ENCODE measurements at regions not wholly inside any gene's neighbourhood (a gene's known extent, or its start where the extent isn't known, plus 50 kb on each side); places are given as distances from the start of the nearest gene placed in this dataset.

DNA sequence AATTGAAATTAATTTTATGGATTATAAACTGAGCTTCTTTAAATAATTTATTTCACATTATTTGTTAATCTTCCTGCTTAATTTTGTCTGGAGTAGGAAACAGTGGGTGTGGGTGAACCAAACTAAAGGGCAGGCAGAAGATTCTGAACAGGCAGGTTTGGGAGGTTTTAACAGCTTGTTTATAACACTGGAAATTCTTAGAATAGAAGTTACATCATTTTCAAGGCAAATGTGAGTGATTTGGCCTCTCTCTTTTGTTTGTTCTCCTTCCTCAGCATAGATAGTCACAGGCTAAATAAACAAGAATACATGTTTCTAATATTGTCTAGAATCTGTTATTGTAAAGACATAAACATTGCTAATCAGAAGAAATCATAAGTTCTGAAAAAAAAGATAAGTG lies 970.9 kb upstream of the NUDT12 start:
- H3K27ac ChIP-seq: no peak overlapping the region
- TF ChIP-seq, protein P1, sequence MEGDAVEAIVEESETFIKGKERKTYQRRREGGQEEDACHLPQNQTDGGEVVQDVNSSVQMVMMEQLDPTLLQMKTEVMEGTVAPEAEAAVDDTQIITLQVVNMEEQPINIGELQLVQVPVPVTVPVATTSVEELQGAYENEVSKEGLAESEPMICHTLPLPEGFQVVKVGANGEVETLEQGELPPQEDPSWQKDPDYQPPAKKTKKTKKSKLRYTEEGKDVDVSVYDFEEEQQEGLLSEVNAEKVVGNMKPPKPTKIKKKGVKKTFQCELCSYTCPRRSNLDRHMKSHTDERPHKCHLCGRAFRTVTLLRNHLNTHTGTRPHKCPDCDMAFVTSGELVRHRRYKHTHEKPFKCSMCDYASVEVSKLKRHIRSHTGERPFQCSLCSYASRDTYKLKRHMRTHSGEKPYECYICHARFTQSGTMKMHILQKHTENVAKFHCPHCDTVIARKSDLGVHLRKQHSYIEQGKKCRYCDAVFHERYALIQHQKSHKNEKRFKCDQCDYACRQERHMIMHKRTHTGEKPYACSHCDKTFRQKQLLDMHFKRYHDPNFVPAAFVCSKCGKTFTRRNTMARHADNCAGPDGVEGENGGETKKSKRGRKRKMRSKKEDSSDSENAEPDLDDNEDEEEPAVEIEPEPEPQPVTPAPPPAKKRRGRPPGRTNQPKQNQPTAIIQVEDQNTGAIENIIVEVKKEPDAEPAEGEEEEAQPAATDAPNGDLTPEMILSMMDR (conservative IDR thresholded peaks at IDR 0.05): no peak

DNA sequence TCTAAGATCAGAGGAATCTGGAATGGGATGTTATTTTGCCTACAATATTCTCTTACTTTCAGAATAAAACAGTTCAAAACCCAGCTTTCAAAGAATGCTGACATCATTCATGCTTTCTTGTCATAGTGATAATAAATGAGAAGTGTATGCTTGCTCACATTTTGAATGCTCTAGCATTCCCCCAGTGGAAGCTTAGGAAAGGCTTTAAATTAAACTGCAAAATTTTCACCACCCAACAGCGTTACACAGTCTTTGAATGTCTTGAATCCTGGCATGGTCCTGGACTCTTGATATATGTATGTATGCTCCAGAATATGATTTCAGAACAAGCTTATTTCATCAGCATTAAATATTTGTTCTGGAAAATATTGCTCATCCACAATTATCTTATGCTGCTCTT lies 964.3 kb upstream of the NUDT12 start:
- H3K27ac ChIP-seq: no peak overlapping the region
- TF ChIP-seq, protein P1 (conservative IDR thresholded peaks at IDR 0.05): no peak

- H3K27ac ChIP-seq: no peak overlapping the region
- TF ChIP-seq, protein P1 (conservative IDR thresholded peaks at IDR 0.05): no peak
These were observed 951.1 kb upstream of the NUDT12 start for GRCh38 chr5:104513640-104514072.

- H3K27ac ChIP-seq: no peak overlapping the region
- TF ChIP-seq, protein P1 (conservative IDR thresholded peaks at IDR 0.05): no peak
These were observed 950.6 kb upstream of the NUDT12 start for GRCh38 chr5:104513121-104513602.

- no peak overlapping the region for H3K27ac ChIP-seq
- TF ChIP-seq, protein P1 (conservative IDR thresholded peaks at IDR 0.05): no peak
These were observed 949.7 kb upstream of the NUDT12 start for GRCh38 chr5:104512063-104512825.

GRCh38 chr5:104498281-104498680 lies 935.7 kb upstream of the NUDT12 start:
- TF ChIP-seq, protein P1 (conservative IDR thresholded peaks at IDR 0.05): no peak
- H3K27ac ChIP-seq: no peak overlapping the region

DNA sequence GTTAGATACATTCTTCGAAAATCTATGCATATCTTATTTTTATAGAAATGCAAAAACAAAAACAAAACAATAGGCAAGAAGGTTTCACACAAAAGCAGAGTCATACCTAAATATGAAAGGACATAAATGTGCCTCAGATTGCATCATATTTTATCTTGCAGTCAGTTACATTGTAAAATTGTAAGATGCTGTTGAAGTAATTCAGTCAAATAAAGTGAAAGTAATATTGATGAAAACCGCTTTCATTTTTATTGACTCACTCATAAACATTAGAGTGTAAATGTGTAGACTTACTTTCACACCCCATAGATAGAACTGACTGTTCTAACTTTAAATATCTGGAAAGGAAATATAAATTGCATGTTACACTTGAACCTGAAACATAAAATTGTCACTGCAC lies 931.5 kb upstream of the NUDT12 start:
- H3K27ac ChIP-seq: no peak overlapping the region
- TF ChIP-seq, protein P1 (conservative IDR thresholded peaks at IDR 0.05): no peak

All from VCaP (cell line).